Activated CD4-positive, CD25-positive, alpha-beta regulatory T cell treated with anti-CD3 and anti-CD28 coated beads, Interleukin-2, amount 50 U/mL, for 72 hours (primary cell): ENCODE measurements at regions not wholly inside any gene's neighbourhood (a gene's known extent, or its start where the extent isn't known, plus 50 kb on each side); places are given as distances from the start of the nearest gene placed in this dataset.

Experiments used
- DNase-seq: peaks from one replicate; pipeline ENCODE4 v3.0.0; 2021

DNA sequence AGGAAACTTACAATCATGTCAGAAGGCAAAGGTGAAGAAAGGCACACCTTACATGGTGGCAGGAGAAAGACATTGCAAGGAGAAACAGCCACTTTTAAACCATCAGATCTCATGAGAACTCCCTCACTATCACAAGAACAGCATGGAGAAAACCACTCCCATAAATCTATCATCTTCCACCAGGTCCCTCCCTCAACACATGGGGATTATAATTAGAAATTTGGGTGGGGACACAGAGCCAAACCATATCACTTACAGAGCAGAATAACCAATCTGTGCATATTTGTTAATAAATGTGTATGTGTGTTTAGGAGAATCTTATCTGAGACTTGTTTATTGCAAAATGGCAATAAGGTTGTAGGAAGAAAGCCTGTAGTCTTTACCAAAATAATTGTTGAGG is 205.2 kb upstream of the ANO3 start:
- no peak for DNase-seq

GRCh38 chr11:26127336-26127735 is 204.6 kb upstream of the ANO3 start:
- DNase-seq, result no peak

- no peak for DNase-seq
These were observed 200.5 kb upstream of the ANO3 start for GRCh38 chr11:26131406-26131805.

DNA sequence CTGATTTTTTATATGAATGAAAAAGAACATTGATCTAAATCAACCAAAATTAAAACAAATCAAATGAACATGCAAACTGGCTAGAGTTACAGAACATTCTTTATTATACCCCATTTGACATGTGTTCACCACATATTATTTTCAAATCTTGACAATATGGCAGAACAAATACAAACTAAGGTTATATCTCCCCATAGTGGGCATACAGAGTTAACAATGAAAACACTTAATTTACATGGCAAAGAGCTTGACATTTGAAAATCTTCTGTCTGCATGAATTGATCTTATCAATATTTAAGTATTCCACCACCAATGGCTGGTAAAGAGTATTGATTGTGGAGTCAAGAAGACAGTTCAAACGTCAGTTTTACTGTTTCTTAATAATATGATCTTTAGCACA is 197.9 kb upstream of the ANO3 start:
- no peak for DNase-seq

DNA sequence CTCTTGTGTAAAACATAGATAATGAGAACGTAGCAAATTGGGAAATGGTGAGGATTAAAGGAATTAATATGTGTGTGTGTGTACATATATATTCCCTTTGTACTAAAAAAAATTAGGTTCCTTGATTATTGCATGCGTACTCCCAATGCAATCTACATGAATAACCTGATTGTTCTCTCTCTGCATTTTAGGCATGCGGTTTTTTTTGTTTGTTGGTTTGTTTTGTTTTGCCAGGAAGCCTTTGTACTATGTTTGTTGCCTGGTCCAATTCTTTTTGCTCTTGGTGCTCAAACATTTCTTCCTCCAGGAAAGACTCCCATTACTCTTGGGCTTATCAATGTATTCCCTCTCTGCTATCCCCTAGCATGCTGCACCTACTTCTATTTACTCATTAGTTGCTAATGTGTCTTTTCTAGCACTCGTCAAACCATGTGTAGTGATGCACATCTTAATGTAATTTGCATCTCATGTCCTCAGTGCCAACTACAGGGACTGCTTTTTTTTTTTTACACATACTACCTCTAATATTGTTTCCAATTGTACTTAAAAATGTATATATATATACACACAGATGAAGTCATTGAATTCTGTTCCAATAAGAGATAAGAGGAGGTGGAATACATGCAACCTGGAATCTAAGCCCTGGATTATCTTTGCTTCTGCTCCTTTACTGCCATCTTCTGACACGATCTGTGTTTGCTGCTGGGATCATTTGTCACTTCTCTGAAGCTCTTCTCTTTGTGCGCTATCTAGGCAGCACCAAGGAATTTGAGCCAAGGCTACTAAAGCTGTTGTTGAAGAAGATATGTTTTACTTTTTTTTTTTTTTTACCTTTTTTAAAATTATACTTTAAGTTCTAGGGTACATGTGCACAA is 197.2 kb upstream of the ANO3 start:
- no peak for DNase-seq

GRCh38 chr11:26137651-26138050 is 194.3 kb upstream of the ANO3 start:
- no peak for DNase-seq

DNA sequence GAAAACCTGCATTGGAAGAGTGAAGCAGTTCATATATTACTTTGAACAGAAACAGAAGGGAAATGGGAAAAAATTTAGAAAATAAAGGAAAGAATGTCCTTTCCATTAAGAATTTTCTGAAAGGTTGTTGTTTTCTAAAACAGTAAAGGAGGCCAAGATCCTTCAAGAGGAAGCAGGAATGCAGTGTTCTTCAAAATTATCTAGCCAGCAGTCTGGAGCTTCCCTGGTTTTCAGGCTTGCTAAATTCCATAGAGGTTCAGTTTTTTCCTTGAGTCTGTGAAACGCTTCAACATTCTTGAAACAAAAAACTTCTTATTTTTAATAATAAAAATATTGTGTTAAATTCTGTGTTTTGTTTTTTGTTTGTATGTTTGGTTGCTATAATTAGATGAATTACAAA is 189.0 kb upstream of the ANO3 start:
- DNase-seq, result no peak

DNA sequence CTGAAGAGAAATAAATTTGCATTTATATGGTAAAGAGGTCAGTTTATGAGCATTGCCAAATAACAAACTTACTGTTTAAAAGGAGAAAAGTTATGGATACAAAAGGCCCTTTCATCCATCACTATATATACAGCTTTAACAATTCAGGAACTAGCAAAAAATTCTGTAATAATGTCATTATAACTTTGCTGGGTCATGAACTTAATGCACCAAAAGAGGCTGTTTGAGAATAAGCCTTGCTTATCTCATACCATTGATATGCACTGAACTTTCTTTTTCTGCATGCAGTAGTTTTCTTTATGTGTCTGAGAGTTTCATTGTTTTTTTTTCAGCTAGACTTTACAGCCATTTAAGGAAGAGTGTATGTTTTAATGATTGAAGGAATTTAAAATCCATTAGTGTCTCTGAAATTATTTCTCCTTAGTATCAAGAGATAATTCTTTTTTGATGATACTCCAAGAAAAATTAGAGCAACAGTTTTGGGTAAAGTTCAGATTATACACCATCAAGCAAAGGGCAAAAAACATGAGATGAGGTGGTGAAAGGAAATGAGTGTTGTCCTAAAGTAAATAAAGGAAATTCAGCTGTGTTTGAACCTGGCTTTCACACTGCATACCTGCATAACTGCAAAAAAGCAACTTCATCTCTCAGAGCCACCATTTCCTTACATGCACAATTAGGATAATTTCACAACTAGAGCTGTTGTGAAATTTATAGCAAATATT is 188.2 kb upstream of the ANO3 start:
- DNase-seq, result no peak

GRCh38 chr11:26144291-26144690 is 187.6 kb upstream of the ANO3 start:
- no peak for DNase-seq

DNA sequence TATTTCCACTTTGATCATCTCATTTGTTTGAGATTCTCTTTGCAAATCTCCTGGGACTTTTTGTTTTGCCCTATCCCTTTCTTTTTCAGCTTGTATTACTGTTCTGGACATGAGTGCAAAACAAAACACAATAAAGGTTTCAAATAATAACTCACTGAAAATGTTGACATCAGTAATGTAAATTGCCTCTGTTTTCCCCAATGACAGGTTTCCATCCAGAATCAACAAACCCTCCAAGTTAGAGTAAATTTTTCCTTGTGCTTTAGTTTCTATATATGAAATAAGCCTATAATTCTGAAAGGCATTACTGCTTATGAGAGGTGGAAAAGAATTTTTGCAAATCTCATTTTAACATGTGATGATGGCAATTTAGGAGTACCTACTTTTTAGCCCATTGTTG is 187.0 kb upstream of the ANO3 start:
- no peak for DNase-seq

GRCh38 chr11:26149585-26149984 is 182.3 kb upstream of the ANO3 start:
- no peak for DNase-seq

DNA sequence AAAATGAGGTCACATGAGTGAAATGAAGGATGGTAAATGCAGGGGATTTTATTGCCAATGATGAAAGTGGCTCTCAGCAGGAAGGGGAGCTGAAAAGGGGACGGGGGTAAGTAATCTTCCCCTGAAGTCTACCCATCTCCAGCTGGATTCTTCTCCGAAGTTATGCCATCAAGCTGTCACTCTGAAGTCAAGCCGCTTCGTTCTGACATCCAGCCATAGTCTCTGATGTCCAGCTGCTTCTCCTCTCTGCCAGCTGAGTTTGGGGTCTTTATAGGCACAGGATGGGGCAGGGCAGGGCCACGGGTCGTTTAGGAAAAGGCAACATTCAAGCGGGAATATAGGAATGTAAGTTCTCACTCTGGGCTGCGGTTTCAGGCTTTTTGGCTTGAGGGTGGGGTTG is 181.9 kb upstream of the ANO3 start:
- DNase-seq, result no peak

GRCh38 chr11:26158251-26158650 is 173.7 kb upstream of the ANO3 start:
- no peak for DNase-seq

- no peak for DNase-seq
These were observed 169.6 kb upstream of the ANO3 start for GRCh38 chr11:26162291-26162690.

DNA sequence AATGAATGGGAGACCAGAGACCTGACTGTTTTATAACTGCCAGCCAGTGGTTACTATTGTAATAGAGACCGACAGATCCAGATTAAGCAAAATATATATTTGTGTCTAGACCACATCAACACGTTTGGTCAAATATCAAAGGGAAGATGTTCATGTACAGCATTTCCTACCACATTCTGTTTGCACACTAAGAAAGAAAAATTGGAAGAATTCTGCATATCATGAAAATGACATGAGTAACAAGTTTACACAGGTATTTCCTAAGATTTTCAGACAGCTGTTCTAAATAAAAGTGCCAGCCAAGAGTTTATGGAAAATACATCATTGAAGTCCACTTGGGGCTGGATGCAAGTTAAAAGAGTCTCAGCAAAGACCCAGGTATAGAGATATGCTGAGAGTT is 145.5 kb upstream of the ANO3 start:
- no peak for DNase-seq

GRCh38 chr11:26187639-26188038 is 144.3 kb upstream of the ANO3 start:
- DNase-seq, result no peak

DNA sequence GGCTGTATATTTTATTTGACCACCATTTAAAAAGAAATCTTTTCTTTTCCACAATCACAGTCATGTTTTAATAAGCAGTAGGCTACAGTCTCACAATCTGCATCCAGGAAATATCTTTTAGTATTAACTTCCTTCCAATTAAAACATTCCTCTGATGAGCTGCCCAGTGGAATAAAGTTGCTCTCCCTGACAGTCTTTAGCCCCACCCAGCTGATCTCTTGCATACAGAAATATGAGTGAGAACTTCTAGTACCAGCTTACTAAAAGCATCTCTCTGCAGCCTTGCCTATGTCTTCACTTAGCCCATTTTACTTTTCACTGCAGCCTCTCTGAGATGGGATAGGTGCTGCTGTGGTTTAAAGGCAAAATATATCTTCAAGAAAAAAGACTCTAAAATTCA is 143.4 kb upstream of the ANO3 start:
- DNase-seq, result no peak

DNA sequence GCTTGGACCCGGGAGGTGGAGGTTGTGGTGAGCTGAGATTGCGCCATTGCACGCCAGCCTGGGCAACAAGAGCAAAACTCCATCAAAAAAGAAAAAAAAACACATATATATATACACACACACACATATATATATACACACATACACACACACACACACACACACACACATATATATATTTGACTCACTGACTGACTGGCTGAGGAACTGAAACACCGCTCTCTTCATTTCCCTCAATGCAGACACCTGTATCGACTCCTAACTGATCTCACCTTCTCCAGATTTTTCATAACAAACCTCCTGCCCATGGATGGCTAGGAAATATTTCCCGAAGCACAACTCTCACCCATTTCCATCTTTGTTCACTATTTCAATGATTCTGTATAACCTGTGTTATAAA is 140.7 kb upstream of the ANO3 start:
- DNase-seq, result no peak

DNA sequence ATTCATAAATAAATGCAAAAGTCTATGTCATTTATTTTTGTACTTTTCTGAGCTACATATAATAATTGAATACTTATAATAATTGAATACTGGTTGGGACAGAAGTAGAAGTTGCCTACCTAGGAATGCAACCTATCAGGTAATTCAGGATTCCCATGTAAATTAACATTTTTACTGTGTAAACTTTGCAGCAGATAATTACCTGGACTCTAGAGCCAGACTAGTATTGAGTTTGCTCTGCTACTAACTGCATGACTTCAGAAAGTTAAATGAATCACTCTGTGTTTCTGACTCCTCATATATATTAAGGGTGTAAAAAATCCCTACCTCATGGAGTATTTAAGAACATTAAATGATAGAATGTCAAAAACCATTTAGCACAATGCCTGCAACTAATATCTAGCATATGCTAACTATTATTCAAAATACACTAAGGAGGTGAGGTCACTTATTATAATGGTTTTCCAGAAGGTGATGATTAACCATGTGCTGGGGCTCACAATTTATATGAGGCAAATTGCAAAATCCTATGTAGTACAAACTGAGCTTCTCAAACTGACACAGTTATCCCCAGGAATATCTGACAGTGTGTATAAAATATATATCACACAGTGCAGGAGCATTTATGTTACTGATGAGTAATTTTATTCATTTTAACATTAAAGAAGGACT is 138.1 kb upstream of the ANO3 start:
- DNase-seq, result no peak

DNA sequence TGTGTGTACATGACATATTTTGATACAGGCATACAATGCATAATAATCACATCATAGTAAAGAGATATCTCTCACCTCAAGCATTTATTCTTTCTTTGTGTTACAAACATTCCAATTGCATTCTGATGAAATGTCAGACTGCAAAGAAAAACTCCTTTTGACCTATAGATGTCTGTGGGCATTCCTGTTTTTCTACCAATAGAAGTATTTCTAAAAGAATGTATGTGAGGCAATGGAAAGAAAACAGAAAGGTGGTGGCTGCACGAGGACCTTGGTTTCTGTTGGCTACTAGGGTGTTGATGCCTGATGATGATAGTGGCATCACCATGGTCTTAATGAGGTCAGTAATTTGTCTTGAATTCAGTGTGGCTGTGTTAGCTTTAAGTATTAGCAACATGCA is 137.0 kb upstream of the ANO3 start:
- no peak for DNase-seq

DNA sequence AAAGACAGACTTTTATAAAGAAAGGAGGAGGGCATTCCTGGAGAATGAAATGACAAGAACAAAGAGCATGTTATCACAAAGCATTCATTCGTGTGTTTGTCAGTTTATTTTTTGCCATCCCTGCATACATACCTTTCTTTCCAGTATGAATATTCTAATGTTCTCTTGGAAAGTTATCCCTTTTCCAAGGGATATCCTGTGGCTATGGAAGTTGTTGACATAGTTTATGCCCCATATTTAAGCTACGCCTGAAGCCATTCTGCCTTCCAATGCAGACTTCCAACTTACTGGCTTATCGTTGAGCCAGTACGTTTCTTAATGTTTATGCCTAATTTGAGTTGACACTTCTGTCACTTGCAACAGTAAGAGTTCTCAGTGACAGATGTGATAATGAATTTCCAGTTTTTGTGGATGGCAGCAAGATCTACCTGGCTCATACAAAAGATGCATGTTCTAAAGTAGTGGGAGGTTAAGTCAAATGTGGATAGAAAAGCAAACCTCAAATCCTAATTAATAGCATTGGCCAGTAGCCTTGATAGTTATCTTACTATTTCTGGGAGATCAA is 133.3 kb upstream of the ANO3 start:
- no peak for DNase-seq

DNA sequence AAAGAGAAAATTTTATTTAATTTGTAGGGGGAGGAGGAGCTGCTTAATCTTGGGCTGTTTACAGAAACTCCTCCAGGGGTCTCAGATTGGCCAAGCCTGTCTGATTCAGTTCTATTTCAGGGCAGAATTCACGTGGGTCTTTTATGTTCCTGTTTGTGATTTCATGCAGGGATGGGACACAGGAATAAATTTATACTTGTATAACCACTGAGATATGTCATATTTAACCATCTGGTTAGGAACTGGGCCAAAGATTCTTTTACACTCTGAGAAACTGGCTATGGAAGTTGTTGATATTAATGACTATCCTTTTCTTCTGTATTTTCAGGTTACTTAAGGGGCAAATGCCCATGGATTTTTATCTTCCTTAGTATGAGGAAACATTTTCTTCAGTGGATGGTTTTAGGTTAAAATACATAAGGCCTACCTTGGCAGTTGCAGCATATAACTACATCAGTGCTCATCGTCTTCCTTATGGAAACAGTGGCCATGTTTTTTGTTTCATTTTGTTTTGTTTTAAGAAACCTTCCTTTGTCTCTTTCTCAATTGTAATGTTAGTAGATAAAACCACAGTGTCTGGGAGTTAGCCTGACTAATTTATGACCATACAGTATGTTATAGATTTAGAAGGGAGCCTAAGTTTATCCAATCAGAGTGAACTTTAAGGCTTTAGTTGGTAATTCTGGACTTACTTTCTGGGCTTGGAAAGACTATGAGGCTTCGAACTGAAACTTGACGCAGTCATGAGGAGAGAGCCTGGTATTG is 132.4 kb upstream of the ANO3 start:
- no peak for DNase-seq

DNA sequence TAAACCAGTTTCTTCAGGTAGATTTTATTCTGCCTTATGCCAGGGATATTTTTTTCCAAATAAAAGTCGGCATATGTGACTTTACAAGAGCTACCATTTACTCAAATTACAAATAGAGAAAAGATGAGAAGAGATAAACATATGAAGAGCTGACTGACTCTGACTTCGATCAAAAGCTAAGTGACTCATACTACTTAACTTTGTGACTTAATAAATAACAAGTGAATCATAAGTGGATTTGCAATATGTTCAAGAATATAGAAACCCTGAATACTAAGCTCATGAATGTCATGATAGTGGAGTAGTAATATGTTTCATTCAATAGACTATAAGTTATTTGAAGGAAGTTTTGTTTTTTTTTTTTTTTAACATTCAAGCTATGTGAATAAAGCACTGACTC is 130.5 kb upstream of the ANO3 start:
- DNase-seq, result no peak
